Skeletal muscle satellite cell (primary cell): ENCODE measurements at regions not wholly inside any gene's neighbourhood (a gene's known extent, or its start where the extent isn't known, plus 50 kb on each side); places are given as distances from the start of the nearest gene placed in this dataset.

ENCODE experiments used
- H3K27me3 ChIP-seq: 2 replicates; pipeline ENCODE4 v1.7.0; 2013; ENCODE audit warnings: low read length; ENCODE audit not compliant: control insufficient read depth, insufficient read depth
- H3K36me3 ChIP-seq: 2 replicates; pipeline ENCODE4 v1.7.0; 2013; ENCODE audit warnings: mild to moderate bottlenecking, control low read depth, low read length; ENCODE audit not compliant: insufficient read depth
- H3K4me1 ChIP-seq: 2 replicates; pipeline ENCODE4 v1.7.0; 2013; ENCODE audit warnings: low read length; ENCODE audit not compliant: control insufficient read depth, insufficient read depth
- H3K4me2 ChIP-seq: 2 replicates; pipeline ENCODE4 v1.7.0; 2013; ENCODE audit warnings: mild to moderate bottlenecking, low read length
- H3K4me3 ChIP-seq: 2 replicates; pipeline ENCODE4 v1.7.0; 2013; ENCODE audit warnings: low read length
- H3K9ac ChIP-seq: 2 replicates; pipeline ENCODE4 v1.7.0; 2013; ENCODE audit warnings: mild to moderate bottlenecking, low read depth, low read length, moderate library complexity
- H3K9me3 ChIP-seq: replicated peaks from 2 replicates; pipeline ENCODE4 v1.7.0; 2013; ENCODE audit warnings: mild to moderate bottlenecking, control low read depth, low read length

DNA sequence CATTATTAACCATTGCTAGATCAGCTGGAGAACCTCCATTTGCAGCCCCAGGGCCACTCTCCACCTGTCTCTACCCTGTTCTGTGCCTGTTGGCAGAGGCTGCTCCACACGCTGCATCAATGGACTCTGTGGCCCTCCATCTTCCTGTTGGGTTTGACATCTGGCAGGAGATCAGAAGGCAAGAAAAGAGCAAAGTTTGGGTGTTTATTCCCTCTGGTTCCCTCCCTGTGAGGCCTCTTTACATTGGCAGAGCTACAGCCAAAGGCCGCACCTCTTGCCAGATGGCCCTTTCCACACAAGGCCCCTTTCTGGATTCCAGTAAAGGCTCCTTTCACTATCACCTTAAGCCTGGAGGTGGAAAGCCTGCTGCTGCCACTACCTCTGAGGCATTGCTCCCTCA lies 110.9 kb upstream of the RND3 start:
- Histone ChIP-seq H3K4me3 (no peak overlapping the region), H3K9me3 (no peaks in the 10 kb centered on the region), H3K36me3 (no peaks in the 10 kb centered on the region), H3K9ac (no peak overlapping the region), H3K4me1 (peaks cover 29% of the 10 kb centered on the region), H3K27me3 (no peaks in the 10 kb centered on the region), H3K4me2 (no peak overlapping the region)

DNA sequence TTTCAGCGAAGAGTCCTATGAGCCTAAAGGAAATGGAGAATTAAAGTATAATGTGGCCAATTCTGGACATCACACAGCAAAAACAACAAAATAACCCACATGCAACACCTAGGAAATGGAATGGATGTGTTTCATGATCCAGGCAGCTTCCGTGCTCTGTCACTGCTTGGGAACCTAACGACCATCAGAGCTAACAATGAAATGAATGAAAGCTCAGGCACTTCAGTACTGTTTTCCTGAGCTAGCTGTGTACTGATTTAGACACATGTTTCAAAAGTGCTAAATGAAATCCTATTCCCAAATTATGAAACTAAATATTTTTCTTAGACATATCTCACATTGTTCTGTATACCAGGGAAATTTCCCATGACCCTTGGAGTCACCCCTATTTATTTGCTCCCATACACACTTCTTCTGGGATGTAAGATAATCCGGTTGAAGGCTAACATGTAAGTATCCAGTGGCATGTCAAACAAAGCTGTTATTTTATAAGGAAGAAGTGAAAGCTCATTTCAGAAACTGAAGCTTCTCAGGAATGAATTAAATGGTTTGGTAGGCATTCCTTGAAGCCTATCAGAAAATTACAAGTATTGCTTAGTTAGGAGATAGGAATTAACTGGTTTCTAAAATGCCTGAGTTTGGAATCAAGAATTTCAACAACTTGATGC lies 108.5 kb upstream of the RND3 start:
- no peaks in the 10 kb centered on the region for H3K9me3 ChIP-seq
- no peaks in the 10 kb centered on the region for H3K27me3 ChIP-seq
- H3K9ac ChIP-seq, result peak overlapping the region; percentile 64
- peak overlapping the region; percentile 23 for H3K4me2 ChIP-seq
- peaks cover 30% of the 10 kb centered on the region for H3K4me1 ChIP-seq
- no peaks in the 10 kb centered on the region for H3K36me3 ChIP-seq
- no peak overlapping the region for H3K4me3 ChIP-seq

DNA sequence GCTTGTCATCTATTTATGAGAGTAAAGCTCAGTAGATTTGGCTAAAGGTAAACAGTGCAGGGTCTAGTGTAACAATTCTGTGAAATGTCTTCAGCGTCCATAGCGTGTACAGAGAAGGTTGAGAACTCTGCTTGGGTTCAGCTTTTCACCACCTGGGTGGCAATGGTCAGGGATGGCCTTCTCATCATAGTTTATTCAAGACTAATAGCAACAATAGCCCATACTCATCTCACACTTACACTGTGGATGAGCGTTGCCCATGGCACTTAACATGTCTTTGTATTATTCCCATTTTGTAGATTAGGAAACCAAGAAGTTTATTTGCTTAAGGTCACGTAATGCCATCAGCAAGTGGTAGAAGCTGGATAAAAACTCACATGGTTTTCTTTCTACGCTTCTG lies 106.8 kb upstream of the RND3 start:
- H3K9me3 ChIP-seq, result no peaks in the 10 kb centered on the region

DNA sequence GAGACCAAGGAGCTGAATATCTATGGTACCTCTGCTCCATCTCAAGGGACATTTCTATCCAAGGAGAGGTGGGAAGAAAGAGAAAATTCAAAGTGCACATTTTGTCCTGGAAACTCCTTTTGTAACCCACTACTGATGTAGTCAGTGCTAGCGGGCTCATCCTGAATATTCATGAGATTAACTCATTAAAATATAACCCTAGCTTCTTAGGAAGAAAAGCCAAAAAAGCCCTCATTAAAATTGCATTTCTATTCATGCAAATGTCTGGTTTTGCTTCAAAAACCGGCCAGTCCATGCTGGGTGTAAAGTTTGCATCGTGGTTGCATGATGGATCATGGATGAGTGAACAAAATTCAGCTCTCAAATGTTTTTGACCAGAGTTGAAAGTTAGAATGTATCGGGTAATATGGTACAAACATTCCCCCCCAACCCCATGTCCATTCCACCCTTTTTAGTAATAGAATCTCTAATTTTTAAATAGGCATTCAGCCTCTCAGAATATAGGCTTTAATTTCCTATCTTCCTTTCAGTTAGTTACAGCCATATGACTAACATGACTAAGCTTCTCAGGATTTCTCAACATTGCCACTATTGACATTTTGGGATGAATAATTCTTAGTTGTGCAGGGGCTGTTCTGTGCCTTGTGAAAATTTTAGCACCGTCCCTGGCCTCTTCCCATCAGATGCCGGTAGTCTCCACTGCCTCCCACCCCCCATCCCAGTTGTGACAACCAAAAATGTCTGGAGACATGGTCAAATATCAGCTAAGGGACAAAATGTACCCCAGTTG lies 104.2 kb upstream of the RND3 start:
- Histone ChIP-seq H3K4me3 (no peak overlapping the region), H3K36me3 (no peaks in the 10 kb centered on the region), H3K9ac (no peak overlapping the region), H3K27me3 (no peaks in the 10 kb centered on the region), H3K4me2 (peak overlapping the region; percentile 53), H3K4me1 (peaks cover 38% of the 10 kb centered on the region), H3K9me3 (no peaks in the 10 kb centered on the region)

More for the DNA sequence above, 106.8 kb upstream of the RND3 start:
- H3K9ac ChIP-seq, result no peak overlapping the region
- no peaks in the 10 kb centered on the region for H3K36me3 ChIP-seq
- H3K4me2 ChIP-seq, result no peak overlapping the region
- H3K27me3 ChIP-seq, result no peaks in the 10 kb centered on the region
- no peak overlapping the region for H3K4me3 ChIP-seq
- peaks cover 27% of the 10 kb centered on the region for H3K4me1 ChIP-seq

DNA sequence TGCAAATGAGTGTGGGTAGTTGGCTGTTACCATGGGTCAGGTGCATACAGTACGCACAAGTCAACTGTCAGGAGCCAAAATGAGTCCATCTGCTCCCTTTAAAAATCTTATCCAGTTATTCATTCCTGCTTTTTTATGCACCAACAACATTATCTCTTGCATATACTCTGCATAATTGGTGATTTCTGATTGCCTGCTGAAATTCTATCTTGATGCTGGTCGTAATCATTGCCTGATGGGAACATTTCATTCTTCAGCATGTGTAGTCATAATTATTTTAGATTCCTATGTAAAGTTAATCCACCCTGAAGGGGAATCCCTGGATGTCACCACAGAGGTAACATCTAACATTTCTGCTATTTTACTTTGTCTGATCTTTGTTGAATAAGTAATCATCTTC lies 102.2 kb upstream of the RND3 start:
- H3K4me1 ChIP-seq, result peaks cover 41% of the 10 kb centered on the region
- no peak overlapping the region for H3K4me2 ChIP-seq
- H3K9ac ChIP-seq, result no peak overlapping the region
- no peaks in the 10 kb centered on the region for H3K27me3 ChIP-seq
- no peaks in the 10 kb centered on the region for H3K9me3 ChIP-seq
- H3K4me3 ChIP-seq, result no peak overlapping the region
- H3K36me3 ChIP-seq, result no peaks in the 10 kb centered on the region

DNA sequence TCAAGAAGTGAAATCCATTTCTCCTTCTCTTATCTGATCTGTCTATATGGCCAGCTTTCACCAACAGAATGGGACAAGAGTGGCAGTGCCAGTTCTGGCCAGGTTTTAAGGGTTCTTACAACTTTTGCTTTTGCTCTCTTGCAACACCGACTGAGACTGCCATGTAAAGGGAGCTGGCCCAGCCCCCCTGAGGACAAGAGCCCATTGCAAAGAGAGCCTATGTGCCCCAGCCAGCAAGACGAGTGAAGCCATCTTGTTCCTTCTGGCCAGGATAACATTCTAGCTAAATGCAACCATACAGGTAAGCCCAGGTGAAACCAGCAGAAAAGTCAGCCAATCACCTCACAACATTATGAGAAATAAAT lies 101.0 kb upstream of the RND3 start:
- Histone ChIP-seq H3K9ac (no peak overlapping the region), H3K9me3 (no peaks in the 10 kb centered on the region), H3K36me3 (no peaks in the 10 kb centered on the region), H3K27me3 (no peaks in the 10 kb centered on the region), H3K4me2 (no peak overlapping the region), H3K4me3 (no peak overlapping the region), H3K4me1 (peaks cover 41% of the 10 kb centered on the region)

DNA sequence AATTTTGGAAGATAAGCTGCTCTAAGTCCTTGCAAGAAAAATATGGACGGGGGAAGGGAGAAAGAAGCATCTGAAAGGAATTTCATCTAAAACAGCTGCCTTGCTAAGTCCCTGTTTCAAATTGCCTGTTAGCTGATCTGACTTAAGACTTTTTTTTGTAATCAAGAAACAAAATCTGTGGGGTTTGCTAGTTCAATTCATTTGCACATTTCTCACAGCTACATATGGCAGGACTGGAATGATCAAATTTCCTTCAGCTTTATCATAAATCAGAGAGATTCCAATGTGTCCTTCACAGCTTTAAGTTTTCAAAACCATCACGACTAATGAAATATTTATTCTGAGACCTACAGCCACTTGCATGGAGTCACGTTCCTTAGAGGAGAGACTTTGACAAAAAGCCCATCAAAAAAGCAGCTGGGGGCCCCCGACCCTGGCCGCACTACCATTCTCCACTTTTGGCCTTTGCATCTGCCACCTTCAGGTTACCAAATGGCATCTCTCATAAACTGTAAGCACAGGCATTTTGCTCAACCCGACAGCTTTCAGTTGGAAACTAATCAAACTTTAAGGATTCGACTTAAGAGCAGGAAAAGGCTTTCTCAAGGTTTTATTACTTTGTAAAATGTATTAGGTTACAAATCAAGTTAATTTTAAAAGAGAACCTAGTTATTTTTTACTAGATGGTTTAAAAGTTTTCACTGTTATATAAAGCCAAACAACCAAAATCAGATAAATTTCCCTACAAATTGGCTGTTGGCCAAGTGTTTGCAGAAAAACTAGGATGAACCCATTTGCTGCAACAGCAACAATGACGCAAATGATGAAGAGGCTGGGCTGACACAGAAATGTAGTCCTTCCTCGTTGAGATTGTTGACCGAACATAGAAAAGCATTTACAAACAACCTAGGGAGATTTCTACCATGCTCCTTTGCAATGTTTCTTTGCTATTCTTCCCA lies 100.4 kb upstream of the RND3 start:
- H3K4me1 ChIP-seq, result peaks cover 41% of the 10 kb centered on the region
- H3K9me3 ChIP-seq, result no peaks in the 10 kb centered on the region
- peak overlapping the region; percentile 4 for H3K4me2 ChIP-seq
- no peaks in the 10 kb centered on the region for H3K27me3 ChIP-seq
- peak overlapping the region; percentile 57 for H3K9ac ChIP-seq
- no peaks in the 10 kb centered on the region for H3K36me3 ChIP-seq
- H3K4me3 ChIP-seq, result no peak overlapping the region

DNA sequence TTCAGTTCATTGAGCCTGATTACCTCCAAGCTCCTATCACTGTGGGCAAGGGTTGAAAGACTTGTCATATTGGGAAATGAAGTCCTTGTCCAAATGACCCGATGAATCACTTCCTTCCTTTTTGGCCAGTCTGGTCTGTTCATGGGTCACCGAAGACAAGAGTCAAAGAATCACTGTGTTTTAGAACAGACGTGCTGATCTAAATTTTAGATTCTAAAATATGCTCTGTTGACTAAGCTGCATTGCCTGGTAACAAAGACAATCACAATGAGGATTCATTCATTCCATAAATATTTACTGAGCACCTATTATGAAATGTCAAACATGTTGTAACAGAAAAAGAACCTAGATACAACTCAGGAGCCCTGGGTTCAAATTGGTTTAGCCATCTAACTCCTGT lies 99.4 kb upstream of the RND3 start:
- Histone ChIP-seq H3K4me3 (no peak overlapping the region), H3K9me3 (no peaks in the 10 kb centered on the region), H3K4me2 (no peak overlapping the region), H3K36me3 (no peaks in the 10 kb centered on the region), H3K9ac (peak overlapping the region; percentile 57), H3K4me1 (peaks cover 35% of the 10 kb centered on the region), H3K27me3 (no peaks in the 10 kb centered on the region)

DNA sequence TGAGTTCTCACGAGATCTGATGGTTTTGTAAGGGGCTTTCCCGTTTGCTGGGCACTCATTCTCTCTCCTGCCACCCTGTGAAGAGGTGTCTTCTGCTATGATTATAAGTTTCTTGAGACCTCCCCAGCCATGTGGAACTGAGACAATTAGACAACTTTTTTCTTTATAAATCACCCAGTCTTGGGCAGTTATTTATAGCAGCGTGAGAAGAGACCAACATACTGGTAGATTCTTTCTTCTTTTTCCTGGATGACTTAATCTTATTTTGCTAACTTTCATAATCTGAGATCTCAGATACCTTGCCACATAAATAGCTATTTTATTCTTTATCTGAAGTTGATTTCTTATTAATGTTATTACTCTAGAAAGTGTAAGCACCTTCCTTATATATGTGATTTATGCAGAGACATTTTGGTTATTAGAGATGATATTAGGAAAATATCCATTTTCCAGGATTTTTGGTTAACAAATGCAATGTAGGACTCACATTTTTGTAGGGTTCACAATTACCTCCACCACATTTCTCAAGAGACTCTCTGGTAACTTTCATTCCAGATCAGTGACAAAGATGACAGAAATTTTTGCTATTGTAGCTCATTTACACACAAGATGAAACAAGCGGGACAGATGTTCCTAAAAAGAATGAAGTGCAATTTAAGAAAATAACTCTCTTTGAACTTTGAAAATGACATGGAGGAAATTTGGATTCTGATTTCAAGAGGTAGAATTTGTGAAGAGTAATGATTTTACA lies 97.9 kb upstream of the RND3 start:
- Histone ChIP-seq H3K4me2 (no peak overlapping the region), H3K4me1 (peaks cover 29% of the 10 kb centered on the region), H3K9me3 (no peaks in the 10 kb centered on the region), H3K4me3 (no peak overlapping the region), H3K36me3 (no peaks in the 10 kb centered on the region), H3K27me3 (no peaks in the 10 kb centered on the region), H3K9ac (no peak overlapping the region)

DNA sequence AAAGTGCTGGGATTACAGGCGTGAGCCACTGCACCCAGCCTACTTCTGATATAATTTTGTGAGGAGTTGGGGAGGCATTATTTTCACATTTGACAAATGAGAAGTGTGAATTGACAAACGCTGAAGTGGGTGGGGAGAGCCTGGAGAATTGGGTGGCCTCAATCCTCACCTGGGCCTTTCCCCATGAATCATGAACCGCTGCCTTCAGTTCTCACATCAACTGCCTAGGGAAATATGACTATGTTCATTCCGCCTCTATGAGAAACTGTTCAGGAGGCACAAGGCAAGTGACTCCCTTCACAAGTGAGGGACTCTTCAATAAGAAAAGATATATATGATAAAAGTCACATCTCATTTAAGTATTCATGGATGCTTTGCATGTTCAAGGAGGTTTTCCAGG lies 96.6 kb upstream of the RND3 start:
- Histone ChIP-seq H3K27me3 (no peaks in the 10 kb centered on the region), H3K4me3 (no peak overlapping the region), H3K9me3 (no peaks in the 10 kb centered on the region), H3K4me1 (peaks cover 29% of the 10 kb centered on the region), H3K4me2 (no peak overlapping the region), H3K9ac (no peak overlapping the region), H3K36me3 (no peaks in the 10 kb centered on the region)
